H7 (cell line): ENCODE measurements at regions not wholly inside any gene's neighbourhood (a gene's known extent, or its start where the extent isn't known, plus 50 kb on each side); places are given as distances from the start of the nearest gene placed in this dataset.

Source experiments
- DNase-seq: peaks from one replicate; pipeline ENCODE4 v3.0.0; 2012
- H3K27me3 ChIP-seq: 2 replicates; pipeline ENCODE4 v1.6.0; 2011; ENCODE audit warnings: mild to moderate bottlenecking, low read length; ENCODE audit not compliant: control insufficient read depth, insufficient read depth
- H3K36me3 ChIP-seq: replicated peaks from 2 replicates; pipeline ENCODE4 v1.5.1; 2011; ENCODE audit warnings: low read length; ENCODE audit not compliant: control insufficient read depth, insufficient read depth
- H3K4me3 ChIP-seq: 2 replicates; pipeline ENCODE4 v1.5.1; 2011; ENCODE audit warnings: low read depth, mild to moderate bottlenecking, control low read depth, low read length, moderate library complexity; ENCODE audit not compliant: insufficient read depth

GRCh38 chr3:113051787-113052186 is 61.0 kb downstream of the GTPBP8 start:
- Histone ChIP-seq H3K27me3 (no peaks in the 10 kb centered on the region; the same call in 1 of the 2 replicates), H3K36me3 (no peaks in the 10 kb centered on the region), H3K4me3 (no peak overlapping the region)
- no peak for DNase-seq

- H3K27me3 ChIP-seq: no peaks in the 10 kb centered on the region; the same call in 1 of the 2 replicates
Observed at GRCh38 chr3:113053169-113053568, 62.4 kb downstream of the GTPBP8 start.

GRCh38 chr3:113054552-113054951 is 63.8 kb downstream of the GTPBP8 start:
- Histone ChIP-seq H3K4me3 (no peak overlapping the region), H3K36me3 (no peaks in the 10 kb centered on the region), H3K27me3 (no peaks in the 10 kb centered on the region; the same call in 1 of the 2 replicates)
- no peak for DNase-seq

More at GRCh38 chr3:113053169-113053568, 62.4 kb downstream of the GTPBP8 start:
- Histone ChIP-seq H3K4me3 (no peak overlapping the region), H3K36me3 (no peaks in the 10 kb centered on the region)
- DNase-seq: no peak

GRCh38 chr3:113055201-113055600 is 64.4 kb downstream of the GTPBP8 start:
- H3K27me3 ChIP-seq: no peaks in the 10 kb centered on the region; the same call in 1 of the 2 replicates
- DNase-seq: no peak
- no peaks in the 10 kb centered on the region for H3K36me3 ChIP-seq
- H3K4me3 ChIP-seq: no peak overlapping the region

GRCh38 chr3:113055961-113056360 is 65.2 kb downstream of the GTPBP8 start:
- Histone ChIP-seq H3K4me3 (no peak overlapping the region), H3K36me3 (no peaks in the 10 kb centered on the region), H3K27me3 (no peaks in the 10 kb centered on the region; the same call in 1 of the 2 replicates)
- no peak for DNase-seq

GRCh38 chr3:113057117-113057516 is 66.3 kb downstream of the GTPBP8 start:
- DNase-seq: no peak
- Histone ChIP-seq H3K27me3 (no peaks in the 10 kb centered on the region; the same call in 1 of the 2 replicates), H3K36me3 (no peaks in the 10 kb centered on the region), H3K4me3 (no peak overlapping the region)

- H3K36me3 ChIP-seq: no peaks in the 10 kb centered on the region
- H3K4me3 ChIP-seq: no peak overlapping the region
- no peaks in the 10 kb centered on the region; the same call in 1 of the 2 replicates for H3K27me3 ChIP-seq
- DNase-seq: no peak
Observed at GRCh38 chr3:113058188-113058587, 67.4 kb downstream of the GTPBP8 start.

- no peak for DNase-seq
- Histone ChIP-seq H3K27me3 (no peaks in the 10 kb centered on the region), H3K36me3 (no peaks in the 10 kb centered on the region), H3K4me3 (no peak overlapping the region)
Observed at GRCh38 chr3:113062705-113063104, 71.9 kb downstream of the GTPBP8 start.

GRCh38 chr3:113063126-113063894 is 72.5 kb downstream of the GTPBP8 start:
- H3K4me3 ChIP-seq: no peak overlapping the region
- no peak for DNase-seq
- H3K27me3 ChIP-seq: no peaks in the 10 kb centered on the region
- no peaks in the 10 kb centered on the region for H3K36me3 ChIP-seq

GRCh38 chr3:113064183-113064582 is 73.4 kb downstream of the GTPBP8 start:
- H3K36me3 ChIP-seq: no peaks in the 10 kb centered on the region
- DNase-seq: no peak
- H3K27me3 ChIP-seq: no peaks in the 10 kb centered on the region
- no peak overlapping the region for H3K4me3 ChIP-seq

GRCh38 chr3:113065336-113065735 is 74.6 kb downstream of the GTPBP8 start:
- Histone ChIP-seq H3K27me3 (no peaks in the 10 kb centered on the region), H3K36me3 (no peaks in the 10 kb centered on the region), H3K4me3 (no peak overlapping the region)
- DNase-seq: no peak

GRCh38 chr3:113070072-113070640 is 79.4 kb downstream of the GTPBP8 start:
- no peak overlapping the region for H3K4me3 ChIP-seq
- no peak for DNase-seq
- no peaks in the 10 kb centered on the region for H3K36me3 ChIP-seq

GRCh38 chr3:113070681-113071113 is 79.9 kb downstream of the GTPBP8 start:
- Histone ChIP-seq H3K36me3 (no peaks in the 10 kb centered on the region), H3K27me3 (no peaks in the 10 kb centered on the region), H3K4me3 (no peak overlapping the region)
- no peak for DNase-seq

More at GRCh38 chr3:113070072-113070640, 79.4 kb downstream of the GTPBP8 start:
- H3K27me3 ChIP-seq: no peaks in the 10 kb centered on the region

GRCh38 chr3:113075588-113075987 is 84.8 kb downstream of the GTPBP8 start:
- no peaks in the 10 kb centered on the region for H3K36me3 ChIP-seq
- DNase-seq: no peak

More at GRCh38 chr3:113075588-113075987, 84.8 kb downstream of the GTPBP8 start:
- no peaks in the 10 kb centered on the region for H3K27me3 ChIP-seq
- H3K4me3 ChIP-seq: no peak overlapping the region
